Endodermal cell (in vitro differentiated cells): ENCODE measurements at regions not wholly inside any gene's neighbourhood (a gene's known extent, or its start where the extent isn't known, plus 50 kb on each side); places are given as distances from the start of the nearest gene placed in this dataset.

Experiments used
- DNase-seq: peaks from one replicate; pipeline ENCODE4 v3.0.0-alpha.2; 2017
- H3K27ac ChIP-seq: 2 replicates; pipeline ENCODE4 v1.5.1; 2013; ENCODE audit warnings: mild to moderate bottlenecking, low read depth, low read length, moderate library complexity
- H3K27me3 ChIP-seq: 2 replicates; pipeline ENCODE4 v1.6.1; 2013; ENCODE audit warnings: mild to moderate bottlenecking, low read length, moderate library complexity; ENCODE audit not compliant: insufficient read depth, control insufficient read depth, poor library complexity, severe bottlenecking
- H3K36me3 ChIP-seq: 2 replicates; pipeline ENCODE4 v1.7.0; 2013; ENCODE audit warnings: mild to moderate bottlenecking, low read length, moderate library complexity; ENCODE audit not compliant: control insufficient read depth, insufficient read depth
- H3K4me1 ChIP-seq: one replicate; pipeline ENCODE4 v1.7.0; 2013; ENCODE audit warnings: low read length; ENCODE audit not compliant: control insufficient read depth, insufficient read depth
- H3K4me3 ChIP-seq: 2 replicates; pipeline ENCODE4 v1.5.1; 2013; ENCODE audit warnings: mild to moderate bottlenecking, low read length, moderate library complexity
- H3K9ac ChIP-seq: 2 replicates; pipeline ENCODE4 v1.6.1; 2013; ENCODE audit warnings: mild to moderate bottlenecking, low read length, moderate library complexity; ENCODE audit not compliant: poor library complexity, severe bottlenecking; ENCODE audit errors: extremely low read depth
- H3K9me3 ChIP-seq: 2 replicates; pipeline ENCODE4 v1.6.1; 2013; ENCODE audit warnings: mild to moderate bottlenecking, low read length, moderate library complexity; ENCODE audit not compliant: control insufficient read depth
- H3K27ac Mint-ChIP-seq: 2 replicates; pipeline ENCODE4 v1.8.0; 2020; ENCODE audit warnings: mixed read lengths
- H3K27me3 Mint-ChIP-seq: 2 replicates; pipeline ENCODE4 v1.8.0; 2021; ENCODE audit warnings: mild to moderate bottlenecking, mixed read lengths; ENCODE audit not compliant: insufficient read depth
- H3K36me3 Mint-ChIP-seq: 2 replicates; pipeline ENCODE4 v1.8.0; 2020; ENCODE audit warnings: low read depth, mixed read lengths
- H3K4me1 Mint-ChIP-seq: 2 replicates; pipeline ENCODE4 v1.8.0; 2020; ENCODE audit warnings: mixed read lengths
- H3K4me3 Mint-ChIP-seq: 2 replicates; pipeline ENCODE4 v1.8.0; 2020; ENCODE audit warnings: mild to moderate bottlenecking, moderate library complexity, mixed read lengths
- H3K9me3 Mint-ChIP-seq: 2 replicates; pipeline ENCODE4 v1.8.0; 2020; ENCODE audit warnings: mild to moderate bottlenecking, mixed read lengths
- CTCF ChIP-seq: fragments of 200-600 bp; sonication (generic); conservative IDR thresholded peaks from 2 replicates; pipeline ENCODE4 v1.5.0; 2021; ENCODE audit warnings: antibody characterized with exemption, mild to moderate bottlenecking
- WGBS, 2 experiments: methylation state at CpG; one replicate each; pipeline versions ENCODE4 v1.1.5 to v1.1.7; 2013; ENCODE audit warnings: missing lambda C conversion rate in 2 of 2, mixed read lengths in 1 of 2; ENCODE audit not compliant: insufficient coverage in 1 of 2, insufficient read length in 1 of 2; 5-methylcytosine and 5-hydroxymethylcytosine counted together

- Mint-ChIP-seq H3K27me3 (peaks cover 31% of the 10 kb centered on the region), H3K4me3 (no peak overlapping the region), H3K36me3 (no peaks in the 10 kb centered on the region), H3K4me1 (peaks cover 29% of the 10 kb centered on the region), H3K27ac (no peak overlapping the region), H3K9me3 (peaks cover 2% of the 10 kb centered on the region)
- Histone ChIP-seq H3K4me3 (no peak overlapping the region), H3K36me3 (no peaks in the 10 kb centered on the region), H3K4me1 (peaks cover 12% of the 10 kb centered on the region), H3K9me3 (peaks cover 4% of the 10 kb centered on the region), H3K27me3 (peaks cover 14% of the 10 kb centered on the region), H3K9ac (no peak overlapping the region), H3K27ac (no peak overlapping the region)
- DNase-seq = no peak
- WGBS, 2 experiments = 91 to 97% methylated on average over 5 of the region's 5 CpGs
- no peak for TF ChIP-seq CTCF
These were observed 272.2 kb downstream of the CDC5L start for GRCh38 chr6:44659726-44660125.

DNA sequence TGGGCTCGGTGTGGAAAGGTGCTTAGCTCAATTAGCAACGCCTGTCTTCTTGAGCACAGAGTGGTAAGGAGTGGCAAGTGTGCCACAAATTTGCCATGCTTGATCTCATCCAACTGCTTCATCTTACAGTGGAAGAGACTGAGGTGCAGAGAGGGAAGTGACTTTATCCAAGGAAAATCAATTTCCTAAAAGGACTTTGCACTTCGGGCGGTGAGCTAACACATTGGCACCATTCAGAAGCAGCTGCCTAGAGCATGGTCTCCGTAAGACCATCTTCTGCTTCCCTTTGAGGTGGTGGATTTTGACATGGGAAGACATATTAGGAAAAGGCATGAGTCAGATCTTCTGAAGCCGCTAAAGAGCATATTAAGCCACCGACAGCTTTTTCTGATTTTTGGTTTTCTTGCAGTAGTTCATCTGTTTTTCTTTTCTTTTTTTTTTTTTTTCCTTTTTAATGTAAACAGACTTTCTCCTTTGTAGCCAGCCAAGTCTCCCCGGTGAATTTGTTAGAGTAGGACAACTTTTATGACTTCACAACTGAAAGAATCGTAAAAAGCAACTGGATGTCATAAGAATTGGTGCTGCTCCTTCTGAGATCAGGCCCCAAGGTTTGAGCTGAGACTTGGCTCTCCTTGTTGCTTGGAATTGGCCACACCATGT lies 273.2 kb downstream of the CDC5L start:
- Mint-ChIP-seq H3K27me3 (peaks cover 29% of the 10 kb centered on the region), H3K9me3 (peaks cover 2% of the 10 kb centered on the region), H3K27ac (no peak overlapping the region), H3K36me3 (no peaks in the 10 kb centered on the region), H3K4me1 (peaks cover 31% of the 10 kb centered on the region), H3K4me3 (no peak overlapping the region)
- peaks cover 14% of the 10 kb centered on the region for H3K27me3 ChIP-seq
- peaks cover 4% of the 10 kb centered on the region for H3K9me3 ChIP-seq
- DNase-seq = no peak
- no peak overlapping the region for H3K4me3 ChIP-seq
- peaks cover 10% of the 10 kb centered on the region for H3K4me1 ChIP-seq
- WGBS, 2 experiments = 95% methylated on average over 8 to 9 of the region's 9 CpGs
- H3K9ac ChIP-seq = no peak overlapping the region
- no peak overlapping the region for H3K27ac ChIP-seq
- TF ChIP-seq CTCF = no peak
- no peaks in the 10 kb centered on the region for H3K36me3 ChIP-seq

- no peak overlapping the region for H3K4me3 Mint-ChIP-seq
- H3K27me3 Mint-ChIP-seq = peaks cover 24% of the 10 kb centered on the region
- peaks cover 38% of the 10 kb centered on the region for H3K4me1 Mint-ChIP-seq
- H3K36me3 Mint-ChIP-seq = no peaks in the 10 kb centered on the region
- H3K4me3 ChIP-seq = no peak overlapping the region
- peaks cover 14% of the 10 kb centered on the region for H3K27me3 ChIP-seq
- H3K9ac ChIP-seq = no peak overlapping the region
- no peaks in the 10 kb centered on the region for H3K36me3 ChIP-seq
- no peak for TF ChIP-seq CTCF
- H3K4me1 ChIP-seq = peaks cover 6% of the 10 kb centered on the region
- 83 to 88% methylated on average over 3 to 5 of the region's 7 CpGs for WGBS, 2 experiments
- no peak overlapping the region for H3K27ac Mint-ChIP-seq
- H3K27ac ChIP-seq = no peak overlapping the region
- DNase-seq = no peak
- H3K9me3 Mint-ChIP-seq = peaks cover 2% of the 10 kb centered on the region
- peaks cover 4% of the 10 kb centered on the region for H3K9me3 ChIP-seq
These were observed 273.9 kb downstream of the CDC5L start for GRCh38 chr6:44661221-44662008.
